ENCODE measurements at regions not wholly inside any gene's neighbourhood (a gene's known extent, or its start where the extent isn't known, plus 50 kb on each side); places are given as distances from the start of the nearest gene placed in this dataset.
"Not testable (repeated sequence)": the region's sequence is repeated elsewhere in the genome, so short reads cannot be mapped to it uniquely, and the experiment has no call there.

GRCh38 chr6:149246691-149247384 lies 70.7 kb upstream of the TAB2 start:
- no peak for FAIRE-seq

- FAIRE-seq: no peak
These were observed 70.1 kb upstream of the TAB2 start for GRCh38 chr6:149247385-149247763.

GRCh38 chr6:149248263-149248662 lies 69.2 kb upstream of the TAB2 start:
- FAIRE-seq: not testable (repeated sequence)

- no peak for FAIRE-seq
These were observed 68.7 kb upstream of the TAB2 start for GRCh38 chr6:149248693-149249369.

- no peak for FAIRE-seq
These were observed 67.8 kb upstream of the TAB2 start for GRCh38 chr6:149249370-149250357.

GRCh38 chr6:149250951-149251350 lies 66.6 kb upstream of the TAB2 start:
- FAIRE-seq: no peak

- FAIRE-seq: no peak
These were observed 64.9 kb upstream of the TAB2 start for GRCh38 chr6:149252622-149253021.

- FAIRE-seq: no peak
These were observed 63.3 kb upstream of the TAB2 start for GRCh38 chr6:149254253-149254652.

GRCh38 chr6:149259753-149260152 lies 57.8 kb upstream of the TAB2 start:
- no peak for FAIRE-seq

GRCh38 chr6:149260214-149260874 lies 57.2 kb upstream of the TAB2 start:
- FAIRE-seq: no peak

- no peak for FAIRE-seq
These were observed 56.0 kb upstream of the TAB2 start for GRCh38 chr6:149261364-149262040.

GRCh38 chr6:149263321-149263720 lies 54.2 kb upstream of the TAB2 start:
- FAIRE-seq: no peak

GRCh38 chr6:149264629-149265028 lies 52.9 kb upstream of the TAB2 start:
- FAIRE-seq: no peak

- no peak for FAIRE-seq
These were observed 51.6 kb upstream of the TAB2 start for GRCh38 chr6:149265945-149266344.

- FAIRE-seq: no peak
These were observed 50.9 kb upstream of the TAB2 start for GRCh38 chr6:149266659-149267058.

GRCh38 chr6:149267072-149267471 lies 50.4 kb upstream of the TAB2 start:
- no peak for FAIRE-seq

GRCh38 chr6:149267513-149268043 lies 49.9 kb upstream of the TAB2 start:
- no peak for FAIRE-seq

All from TTC549 (cell line).